ENCODE measurements at regions not wholly inside any gene's neighbourhood (a gene's known extent, or its start where the extent isn't known, plus 50 kb on each side); places are given as distances from the start of the nearest gene placed in this dataset.

DNA sequence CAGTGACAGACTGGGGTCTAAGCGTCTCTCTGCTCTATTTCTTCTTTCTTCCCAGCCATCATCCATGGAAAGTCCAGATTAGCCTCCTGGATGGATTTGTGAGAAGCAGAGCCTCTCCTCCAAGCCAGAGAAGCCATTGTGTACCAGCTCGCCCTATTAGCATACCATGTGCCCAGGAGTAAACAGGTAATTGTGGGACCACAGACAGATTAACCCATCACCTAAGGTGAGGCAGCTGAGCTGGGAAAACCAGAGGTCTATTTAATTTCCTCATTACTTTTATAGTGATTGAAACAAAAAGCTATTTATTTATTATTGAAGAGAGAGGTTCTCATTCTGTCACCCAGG, 54.7 kb upstream of the NT5C1B start:
- Mint-ChIP-seq H3K27me3 (ENCODE audit: unreplicated experiment) (no peaks in the 10 kb centered on the region), H3K4me1 (ENCODE audit: unreplicated experiment) (peaks cover 3% of the 10 kb centered on the region), H3K27ac (ENCODE audit: unreplicated experiment) (no peak overlapping the region), H3K36me3 (ENCODE audit: low read depth, unreplicated experiment) (no peaks in the 10 kb centered on the region), H3K4me3 (ENCODE audit: unreplicated experiment) (no peak overlapping the region), H3K9me3 (ENCODE audit: unreplicated experiment) (no peaks in the 10 kb centered on the region)
- no peak for DNase-seq (ENCODE audit: low spot score)
- TF ChIP-seq, protein P1, sequence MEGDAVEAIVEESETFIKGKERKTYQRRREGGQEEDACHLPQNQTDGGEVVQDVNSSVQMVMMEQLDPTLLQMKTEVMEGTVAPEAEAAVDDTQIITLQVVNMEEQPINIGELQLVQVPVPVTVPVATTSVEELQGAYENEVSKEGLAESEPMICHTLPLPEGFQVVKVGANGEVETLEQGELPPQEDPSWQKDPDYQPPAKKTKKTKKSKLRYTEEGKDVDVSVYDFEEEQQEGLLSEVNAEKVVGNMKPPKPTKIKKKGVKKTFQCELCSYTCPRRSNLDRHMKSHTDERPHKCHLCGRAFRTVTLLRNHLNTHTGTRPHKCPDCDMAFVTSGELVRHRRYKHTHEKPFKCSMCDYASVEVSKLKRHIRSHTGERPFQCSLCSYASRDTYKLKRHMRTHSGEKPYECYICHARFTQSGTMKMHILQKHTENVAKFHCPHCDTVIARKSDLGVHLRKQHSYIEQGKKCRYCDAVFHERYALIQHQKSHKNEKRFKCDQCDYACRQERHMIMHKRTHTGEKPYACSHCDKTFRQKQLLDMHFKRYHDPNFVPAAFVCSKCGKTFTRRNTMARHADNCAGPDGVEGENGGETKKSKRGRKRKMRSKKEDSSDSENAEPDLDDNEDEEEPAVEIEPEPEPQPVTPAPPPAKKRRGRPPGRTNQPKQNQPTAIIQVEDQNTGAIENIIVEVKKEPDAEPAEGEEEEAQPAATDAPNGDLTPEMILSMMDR (IDR thresholded peaks at IDR 0.05; ENCODE audit: unreplicated experiment): no peak

DNA sequence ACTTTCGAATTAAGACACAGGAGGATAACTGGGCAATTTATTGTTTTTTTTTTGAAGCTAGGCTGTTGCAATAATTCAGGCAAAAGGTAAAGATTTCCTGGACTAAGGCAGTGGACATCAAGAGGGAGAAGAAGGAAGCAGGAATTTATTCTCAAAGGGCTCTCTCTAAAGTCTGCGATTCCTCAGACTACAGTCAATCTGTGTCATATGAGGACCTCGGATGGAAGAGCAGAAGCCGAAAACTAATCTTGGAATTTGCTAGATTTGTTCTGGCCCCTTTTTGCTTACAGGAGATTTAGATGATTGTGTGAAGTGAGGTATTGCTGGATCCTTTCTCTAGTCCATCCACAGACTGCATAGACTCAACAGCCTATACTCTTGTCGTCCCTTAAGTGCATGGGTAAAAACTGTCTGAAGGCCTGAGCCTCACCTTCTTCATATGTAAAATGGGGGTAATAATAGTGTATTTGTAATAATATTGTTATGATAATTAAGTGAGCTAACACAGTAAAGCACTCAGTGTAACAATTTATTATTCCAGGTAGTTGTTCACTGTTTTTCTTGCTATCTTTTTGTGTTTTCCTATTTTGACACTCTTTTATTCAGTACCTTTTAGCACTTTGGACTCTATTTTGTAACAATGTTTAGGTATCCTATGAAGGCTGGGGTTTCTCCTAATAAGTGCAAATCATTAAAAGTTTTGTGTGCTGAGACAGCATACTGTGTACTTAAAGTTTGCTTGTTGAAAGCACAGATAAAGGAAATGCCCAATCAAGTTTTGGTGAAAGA, 54.2 kb upstream of the NT5C1B start:
- H3K9me3 Mint-ChIP-seq (ENCODE audit: unreplicated experiment): no peaks in the 10 kb centered on the region
- no peak overlapping the region for H3K4me3 Mint-ChIP-seq (ENCODE audit: unreplicated experiment)
- DNase-seq (ENCODE audit: low spot score): no peak
- no peak overlapping the region for H3K27ac Mint-ChIP-seq (ENCODE audit: unreplicated experiment)
- no peaks in the 10 kb centered on the region for H3K36me3 Mint-ChIP-seq (ENCODE audit: low read depth, unreplicated experiment)
- H3K4me1 Mint-ChIP-seq (ENCODE audit: unreplicated experiment): peaks cover 3% of the 10 kb centered on the region
- H3K27me3 Mint-ChIP-seq (ENCODE audit: unreplicated experiment): no peaks in the 10 kb centered on the region
- TF ChIP-seq, protein P1 (IDR thresholded peaks at IDR 0.05; ENCODE audit: unreplicated experiment): no peak

GRCh38 chr2:18641823-18642222, 52.5 kb upstream of the NT5C1B start:
- no peak for DNase-seq (ENCODE audit: low spot score)
- H3K27me3 Mint-ChIP-seq (ENCODE audit: unreplicated experiment): no peaks in the 10 kb centered on the region
- no peak overlapping the region for H3K4me3 Mint-ChIP-seq (ENCODE audit: unreplicated experiment)
- no peak overlapping the region for H3K27ac Mint-ChIP-seq (ENCODE audit: unreplicated experiment)
- H3K9me3 Mint-ChIP-seq (ENCODE audit: unreplicated experiment): no peaks in the 10 kb centered on the region
- TF ChIP-seq, protein P1 (IDR thresholded peaks at IDR 0.05; ENCODE audit: unreplicated experiment): no peak
- peaks cover 3% of the 10 kb centered on the region for H3K4me1 Mint-ChIP-seq (ENCODE audit: unreplicated experiment)
- no peaks in the 10 kb centered on the region for H3K36me3 Mint-ChIP-seq (ENCODE audit: low read depth, unreplicated experiment)

DNA sequence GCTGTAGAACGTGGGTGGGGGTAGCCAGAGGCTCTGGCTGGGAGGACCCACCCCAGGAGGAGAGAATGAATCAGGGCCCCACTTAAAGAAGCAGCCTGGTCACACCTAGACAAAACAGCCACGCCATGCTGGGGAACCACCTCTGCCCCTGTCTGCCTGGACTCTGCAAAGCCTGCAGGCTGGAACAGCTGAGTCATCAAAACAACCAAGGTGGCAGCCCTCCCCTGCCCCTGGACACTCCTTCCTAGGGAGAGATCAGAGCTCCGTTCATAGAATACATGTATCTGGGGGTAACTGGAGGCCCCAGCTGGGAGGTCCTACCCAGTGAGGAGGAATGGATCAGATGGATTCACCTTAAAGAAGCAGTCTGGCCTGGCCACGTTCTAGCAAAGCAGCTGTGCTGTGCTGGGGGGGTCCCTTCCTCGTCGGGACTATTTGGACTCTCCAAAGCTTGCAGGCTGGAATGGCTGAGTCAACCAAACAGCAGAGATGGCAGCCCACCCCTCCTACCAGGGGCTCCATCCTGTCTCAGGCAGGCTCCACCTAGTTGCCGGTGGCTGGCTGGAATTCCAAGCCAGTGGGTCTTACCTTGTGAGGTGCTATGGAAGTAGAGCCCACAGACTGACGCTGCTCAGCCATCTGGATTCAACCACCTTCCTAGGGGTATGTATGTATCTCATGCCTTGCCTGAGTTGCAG, 50.5 kb upstream of the NT5C1B start:
- Mint-ChIP-seq H3K4me1 (ENCODE audit: unreplicated experiment) (peaks cover 3% of the 10 kb centered on the region), H3K27ac (ENCODE audit: unreplicated experiment) (no peak overlapping the region), H3K9me3 (ENCODE audit: unreplicated experiment) (peaks cover 4% of the 10 kb centered on the region), H3K4me3 (ENCODE audit: unreplicated experiment) (no peak overlapping the region), H3K27me3 (ENCODE audit: unreplicated experiment) (no peaks in the 10 kb centered on the region), H3K36me3 (ENCODE audit: low read depth, unreplicated experiment) (peaks cover 5% of the 10 kb centered on the region)
- DNase-seq (ENCODE audit: low spot score): no peak
- TF ChIP-seq, protein P1 (IDR thresholded peaks at IDR 0.05; ENCODE audit: unreplicated experiment): no peak
